ENCODE measurements at regions not wholly inside any gene's neighbourhood (a gene's known extent, or its start where the extent isn't known, plus 50 kb on each side); places are given as distances from the start of the nearest gene placed in this dataset.
"Not testable (repeated sequence)": the region's sequence is repeated elsewhere in the genome, so short reads cannot be mapped to it uniquely, and the experiment has no call there.

DNA sequence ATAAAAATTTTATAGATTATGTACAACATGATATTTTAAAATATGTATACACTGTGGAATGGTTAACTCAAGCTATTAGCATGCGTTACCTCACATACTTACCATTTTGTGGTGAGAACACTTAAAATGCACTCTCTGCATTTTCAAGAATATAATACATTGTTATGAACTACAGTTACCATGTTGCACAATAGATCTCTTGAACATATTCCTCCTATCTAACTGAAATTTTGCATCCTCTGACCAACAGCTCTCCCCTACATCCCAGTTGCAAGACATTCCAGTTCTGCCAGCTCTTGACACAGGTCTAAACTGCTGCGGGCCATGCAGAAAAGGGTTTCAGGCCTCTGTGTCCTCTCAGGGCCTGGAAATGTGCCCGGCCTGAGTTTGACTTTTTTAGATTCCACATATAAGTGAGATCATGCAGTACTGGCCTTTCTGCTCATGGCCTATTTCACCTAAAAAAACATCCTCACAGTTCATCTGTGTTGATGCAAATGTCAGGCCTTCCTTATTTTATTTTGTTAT lies 113.7 kb downstream of the CDCA7 start:
- DNase-seq = no peak

DNA sequence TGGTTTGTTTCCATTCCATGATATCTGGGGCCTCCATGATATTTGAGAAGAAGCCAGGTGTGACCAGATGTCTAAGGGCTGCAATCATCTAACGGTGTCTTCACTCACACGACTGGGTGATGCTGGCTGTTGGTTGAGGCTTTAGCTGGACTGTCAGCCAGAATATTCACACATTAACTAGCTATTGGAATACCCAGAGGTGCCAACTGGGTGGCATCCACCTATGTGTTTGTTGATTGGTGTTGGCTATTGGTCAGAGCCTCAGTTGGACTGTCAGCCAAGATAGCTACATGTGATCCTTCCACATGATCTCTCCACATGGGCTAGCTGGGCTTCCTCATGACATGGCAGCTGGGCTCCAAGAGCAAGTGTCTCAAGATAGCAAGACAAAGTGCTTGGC lies 117.4 kb downstream of the CDCA7 start:
- no peak for DNase-seq

DNA sequence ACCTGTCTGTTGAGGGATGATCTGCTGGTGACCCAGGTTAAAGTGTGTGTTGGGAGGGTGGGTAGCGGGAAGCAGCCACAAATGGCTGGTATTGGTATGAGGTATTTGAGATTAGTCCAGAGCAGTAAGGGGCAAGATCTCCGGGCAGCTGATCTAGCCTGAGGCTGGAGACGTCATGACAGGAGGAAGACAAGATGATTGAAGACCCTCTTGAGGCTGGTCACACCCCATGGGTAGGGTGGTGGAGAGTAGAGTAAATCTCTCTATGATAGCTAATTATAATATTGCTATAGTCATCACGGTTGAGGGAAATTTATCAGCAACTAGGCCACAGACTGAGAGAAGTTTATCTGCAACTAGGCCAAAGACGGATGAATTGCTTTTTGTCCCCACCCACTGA lies 128.5 kb downstream of the CDCA7 start:
- no peak for DNase-seq

DNA sequence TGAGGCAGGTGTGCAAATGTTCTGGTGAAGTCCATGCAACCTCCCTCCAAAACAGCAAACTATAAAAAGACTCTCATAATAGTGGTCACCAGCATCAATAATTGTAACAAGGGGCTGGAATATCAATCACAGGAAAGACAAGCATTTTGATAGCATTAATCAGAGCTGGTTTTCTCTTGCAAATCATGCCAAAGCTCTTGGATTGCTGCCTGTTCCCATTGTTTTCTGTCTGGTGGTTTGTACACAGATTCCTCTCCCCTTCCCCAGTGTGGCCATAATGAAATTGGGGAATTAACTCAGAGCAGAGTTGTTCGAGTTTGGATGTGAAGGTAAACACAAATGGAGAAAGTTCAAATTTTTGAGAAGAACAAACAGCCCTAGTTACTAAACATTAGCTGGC lies 134.2 kb downstream of the CDCA7 start:
- DNase-seq = no peak

DNA sequence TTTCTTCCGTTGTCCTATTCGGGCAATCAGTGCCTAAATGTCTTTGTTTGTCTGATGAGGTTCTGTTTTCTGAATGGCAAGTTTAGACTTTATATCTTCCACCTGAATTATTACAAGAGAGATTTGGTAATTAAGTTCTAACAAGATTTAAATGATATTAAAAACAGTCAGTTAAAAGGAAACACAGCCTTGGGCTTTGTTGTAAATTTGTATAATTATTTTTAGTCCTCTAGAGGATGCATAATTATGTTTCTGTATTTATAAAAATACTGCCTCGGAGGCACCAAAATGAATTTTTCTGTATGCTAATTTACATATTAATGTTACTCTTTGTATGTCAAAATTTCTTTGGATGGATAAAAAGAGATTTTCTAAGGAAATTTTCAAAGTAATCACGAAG lies 136.7 kb downstream of the CDCA7 start:
- no peak for DNase-seq

DNA sequence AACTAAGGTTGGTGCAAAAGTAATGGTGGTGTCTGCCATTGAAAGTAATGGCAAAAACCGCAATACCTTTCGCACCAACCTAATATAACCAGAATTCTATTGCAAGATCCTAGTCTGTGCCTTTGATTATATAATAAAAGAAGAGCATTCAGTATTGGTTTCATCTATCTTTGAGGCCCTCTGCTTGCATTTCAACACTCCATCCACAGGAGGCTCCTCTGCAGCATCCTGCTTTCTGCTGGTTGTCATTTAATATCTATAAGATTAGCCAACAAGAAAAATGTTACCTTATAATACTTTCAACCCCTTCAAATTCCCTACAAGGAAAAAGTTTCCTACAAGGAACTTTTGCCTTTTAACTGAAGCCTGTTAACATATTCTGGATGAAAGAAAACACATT lies 139.2 kb downstream of the CDCA7 start:
- DNase-seq = no peak

DNA sequence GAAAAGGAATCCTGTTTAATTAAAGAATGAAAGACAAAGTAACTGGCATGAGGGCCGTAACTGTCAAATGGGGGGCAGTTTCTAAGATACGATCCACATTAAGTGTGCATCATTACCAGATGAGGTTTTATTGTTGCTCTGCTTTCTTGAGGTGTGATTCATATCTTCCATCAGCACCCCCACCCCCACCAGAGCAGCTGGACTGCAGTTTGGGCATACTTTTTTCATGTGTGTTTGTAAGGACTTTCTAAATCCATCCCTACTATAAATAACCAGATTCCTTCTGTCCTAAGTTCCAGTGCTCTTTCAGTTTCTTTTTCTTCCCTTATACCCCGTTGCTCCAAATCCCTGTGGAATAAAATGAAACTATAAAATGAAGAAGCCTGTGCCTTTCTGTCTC lies 142.1 kb downstream of the CDCA7 start:
- no peak for DNase-seq

DNA sequence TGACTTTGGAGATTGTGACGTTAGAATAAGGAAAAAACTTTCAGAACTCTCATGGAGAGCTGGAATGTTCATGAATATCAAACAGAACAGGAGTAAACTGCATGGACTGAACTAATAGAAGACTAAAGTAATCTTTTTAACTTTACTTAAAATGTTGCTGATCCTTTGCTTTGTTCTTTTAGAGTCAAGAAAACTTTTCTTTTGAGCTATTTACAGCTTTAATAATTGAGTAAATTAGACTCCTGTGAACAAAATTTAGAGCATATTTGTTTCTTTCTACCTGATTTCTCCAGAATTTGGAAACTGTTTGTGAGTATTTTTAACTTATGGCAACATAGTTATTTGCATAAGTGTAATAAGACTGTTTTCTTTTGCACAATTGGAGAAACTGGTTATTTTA lies 146.3 kb downstream of the CDCA7 start:
- DNase-seq = no peak

DNA sequence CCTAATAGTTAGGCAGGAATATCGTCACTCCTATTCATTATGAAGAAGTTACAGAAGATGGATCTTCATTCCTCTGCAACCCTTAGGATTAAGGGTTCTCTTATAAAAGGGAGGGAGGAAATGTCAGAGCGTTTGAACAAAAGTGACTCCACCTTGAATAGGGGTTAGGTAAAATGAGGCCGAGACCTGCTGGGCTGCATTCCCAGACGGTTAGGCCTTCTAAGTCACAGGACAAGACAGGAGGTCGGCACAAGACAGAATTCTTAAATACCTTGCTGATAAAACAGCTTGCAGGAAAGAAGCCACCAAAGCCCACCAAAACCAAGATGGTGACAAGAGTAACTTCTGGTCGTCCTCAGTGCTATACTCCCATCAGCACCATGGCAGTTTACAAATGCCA lies 147.6 kb downstream of the CDCA7 start:
- DNase-seq = no peak

DNA sequence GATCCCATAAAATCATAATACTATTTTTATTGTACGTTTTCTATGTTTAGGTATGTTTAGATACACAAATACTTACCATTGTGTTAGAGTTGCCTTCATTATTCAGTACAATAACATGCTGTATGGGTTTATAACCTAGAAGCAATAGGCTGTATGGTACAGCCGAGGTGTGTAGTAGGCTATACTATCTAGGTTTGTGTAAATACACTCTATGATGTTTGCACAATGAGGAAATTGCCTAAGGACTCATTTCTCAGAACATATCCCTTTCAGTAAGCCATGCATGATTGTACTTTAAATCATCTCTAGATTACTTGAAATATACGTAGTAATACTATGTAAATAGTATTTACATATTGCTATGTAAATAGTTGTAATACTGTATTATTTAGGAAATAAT lies 156.7 kb downstream of the CDCA7 start:
- DNase-seq = no peak

DNA sequence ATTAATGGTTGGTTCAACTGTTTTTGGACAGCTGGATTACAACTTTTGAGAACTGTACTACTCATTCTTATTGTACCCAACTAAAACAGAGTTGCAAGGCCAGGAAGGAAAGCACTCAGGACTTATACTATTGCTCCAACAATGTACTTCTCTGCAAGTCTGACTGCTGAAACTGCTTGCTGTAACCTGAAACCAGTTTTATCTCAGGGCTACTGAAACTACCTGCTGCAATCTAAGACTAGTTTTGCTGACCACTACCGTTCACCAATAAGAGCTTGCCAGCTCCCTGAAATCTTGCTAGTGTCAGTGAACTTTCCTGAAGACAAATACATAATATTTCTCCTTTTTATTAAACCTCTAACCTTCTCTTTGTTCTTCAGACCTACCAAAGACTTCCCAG lies 157.3 kb downstream of the CDCA7 start:
- DNase-seq = no peak

DNA sequence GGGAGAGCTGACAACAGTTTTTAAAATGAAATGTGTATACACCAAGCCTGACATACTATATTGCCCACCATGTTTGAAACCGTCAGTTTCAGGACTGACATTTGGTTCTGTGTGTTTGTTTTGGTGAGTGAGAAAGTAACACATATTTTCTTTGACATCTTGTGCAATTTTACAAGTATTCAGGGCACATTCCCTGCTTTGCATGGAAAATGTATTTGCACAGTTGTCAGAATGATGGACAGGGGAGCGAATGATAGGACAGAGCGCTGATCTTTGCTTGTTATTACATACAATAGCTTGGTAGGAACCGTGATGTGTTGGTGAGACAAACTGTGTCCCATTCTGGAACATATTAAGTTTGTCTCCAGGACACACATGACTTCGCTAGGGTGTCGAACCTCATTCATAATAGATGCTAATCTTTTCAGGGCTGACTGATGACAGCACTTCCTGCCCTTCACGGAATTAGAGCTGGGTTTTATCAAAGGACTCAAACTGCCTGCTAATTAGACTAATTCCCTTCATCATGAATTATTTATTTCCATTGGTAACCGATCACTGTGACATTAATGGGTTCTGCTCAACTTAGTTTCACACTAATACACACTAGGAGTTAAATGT lies 158.5 kb downstream of the CDCA7 start:
- DNase-seq = no peak

DNA sequence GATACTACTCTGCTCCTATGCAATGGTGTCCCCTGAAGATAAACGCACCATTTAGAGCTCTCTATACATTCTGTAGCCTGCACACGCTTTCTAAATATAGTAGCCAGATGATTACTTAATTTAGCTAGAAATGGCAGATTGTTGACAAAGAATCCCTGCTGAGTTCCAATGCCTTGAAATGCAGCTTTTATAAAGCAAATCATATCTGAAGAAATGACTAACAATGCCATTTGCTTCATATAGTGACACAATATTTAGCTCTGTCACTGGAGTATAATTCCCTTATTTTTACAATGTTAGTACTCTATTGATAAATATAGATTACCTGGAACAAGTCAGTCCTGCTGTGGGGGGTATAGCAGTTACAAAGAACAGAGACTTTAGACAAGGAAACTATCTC lies 166.2 kb downstream of the CDCA7 start:
- DNase-seq = no peak

DNA sequence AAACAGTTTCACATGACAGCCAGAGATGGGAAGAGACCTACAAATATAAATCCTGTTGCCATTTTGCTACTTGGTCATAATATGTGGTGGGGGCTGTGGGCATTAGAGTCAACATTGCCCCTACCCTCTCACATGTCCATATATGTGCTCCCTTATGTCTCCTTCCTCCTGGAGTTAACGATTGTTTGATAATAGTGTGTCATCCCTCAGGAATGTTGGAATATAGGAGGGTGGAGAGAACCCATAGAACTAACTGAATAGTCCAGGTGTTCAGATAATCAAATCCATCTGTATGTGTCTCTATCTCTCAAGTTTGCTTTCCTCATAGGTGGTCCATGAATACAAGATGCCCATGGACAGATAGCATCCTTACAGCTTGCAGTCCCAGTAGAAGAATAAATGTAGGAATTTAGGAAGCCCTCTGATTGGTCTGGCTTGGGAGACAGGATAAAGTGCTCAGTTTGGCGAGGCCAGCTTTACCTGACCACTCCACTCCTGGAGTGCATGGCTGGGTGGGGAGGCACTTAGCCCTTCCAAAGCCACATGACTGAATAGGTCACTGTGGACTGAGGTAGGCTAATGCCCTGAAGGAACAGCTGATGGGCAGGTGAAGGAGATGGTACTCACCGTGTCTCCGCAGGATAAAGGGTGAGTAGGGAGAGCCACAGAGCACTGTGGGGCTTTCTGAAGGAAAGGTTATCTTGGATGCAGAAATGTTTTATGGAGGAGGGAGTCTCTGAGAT lies 166.9 kb downstream of the CDCA7 start:
- DNase-seq = no peak

DNA sequence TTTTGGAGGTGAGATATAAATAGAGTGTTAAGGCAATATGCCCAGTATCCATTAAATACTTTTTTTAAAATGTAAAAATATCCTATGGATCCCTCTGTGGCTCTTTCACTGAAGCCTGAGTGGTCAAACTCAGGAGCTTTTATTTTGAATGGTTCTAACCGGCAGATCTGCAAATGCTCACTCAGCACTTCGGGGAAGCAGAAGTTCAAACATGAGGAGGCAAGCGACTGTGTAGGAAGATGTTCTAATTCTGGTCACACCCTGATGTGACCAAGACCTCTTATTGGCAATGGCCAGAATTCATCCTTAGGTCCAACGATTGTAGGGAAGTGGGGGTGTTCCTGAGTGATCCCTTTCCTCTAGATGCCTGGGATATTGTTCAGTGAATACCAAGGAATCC lies 168.8 kb downstream of the CDCA7 start:
- DNase-seq = no peak

DNA sequence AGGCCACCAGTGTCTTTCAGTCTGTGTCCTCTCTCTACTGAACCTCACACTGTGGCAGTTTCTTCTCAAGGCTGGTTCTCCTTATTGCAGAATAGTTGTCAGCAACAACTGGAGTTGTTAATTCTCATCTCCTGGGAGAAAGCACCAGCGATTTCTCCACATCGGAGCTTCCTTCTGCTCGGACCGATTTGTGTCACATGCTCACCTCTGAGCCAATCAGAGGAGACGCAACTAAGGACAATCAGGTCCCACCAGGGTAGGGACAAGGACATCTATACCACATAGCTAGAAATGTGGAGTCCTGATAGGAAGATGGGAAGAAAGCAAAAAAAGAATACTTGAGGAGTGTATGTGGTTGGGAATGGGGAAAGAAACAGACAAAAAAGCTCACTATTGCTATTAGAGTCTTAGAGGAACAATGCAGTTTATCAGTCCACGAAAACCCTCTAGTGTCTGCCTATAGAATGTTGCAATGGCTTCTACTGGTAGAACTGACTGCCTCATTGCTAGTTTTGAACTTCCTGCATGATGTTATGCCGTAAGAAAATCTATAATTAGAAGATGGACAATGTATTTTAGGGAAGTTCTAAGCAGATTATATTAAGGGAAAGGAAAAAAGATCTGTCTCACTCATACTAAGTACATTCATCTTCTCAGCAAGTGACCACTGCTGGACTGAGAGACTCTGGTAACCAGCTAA lies 169.7 kb downstream of the CDCA7 start:
- DNase-seq = no peak

DNA sequence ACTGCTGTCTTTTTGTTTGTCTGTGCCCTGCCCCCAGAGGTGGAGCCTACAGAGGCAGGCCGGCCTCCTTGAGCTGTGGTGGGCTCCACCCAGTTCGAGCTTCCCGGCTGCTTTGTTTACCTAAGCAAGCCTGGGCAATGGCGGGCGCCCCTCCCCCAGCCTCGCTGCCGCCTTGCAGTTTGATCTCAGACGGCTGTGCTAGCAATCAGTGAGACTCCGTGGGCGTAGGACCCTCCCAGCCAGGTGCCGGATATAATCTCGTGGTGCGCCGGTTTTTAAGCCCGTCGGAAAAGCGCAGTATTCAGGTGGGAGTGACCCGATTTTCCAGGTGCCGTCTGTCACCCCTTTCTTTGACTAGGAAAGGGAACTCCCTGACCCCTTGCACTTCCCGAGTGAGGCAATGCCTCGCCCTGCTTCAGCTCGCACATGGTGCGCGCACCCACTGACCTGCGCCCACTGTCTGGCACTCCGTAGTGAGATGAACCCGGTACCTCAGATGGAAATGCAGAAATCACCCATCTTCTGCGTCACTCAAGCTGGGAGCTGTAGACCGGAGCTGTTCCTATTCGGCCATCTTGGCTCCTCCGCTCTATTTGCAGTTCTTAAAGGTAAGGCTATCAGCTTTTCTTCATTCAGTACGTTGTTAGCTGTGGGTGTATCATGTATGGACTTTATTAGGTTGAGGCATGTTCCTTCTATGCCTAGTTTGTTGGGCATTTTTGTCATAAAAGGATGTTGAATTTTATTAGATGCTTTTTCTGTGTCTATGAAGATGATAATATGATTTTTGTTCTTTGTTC lies 178.3 kb downstream of the CDCA7 start:
- not testable (repeated sequence) for DNase-seq

DNA sequence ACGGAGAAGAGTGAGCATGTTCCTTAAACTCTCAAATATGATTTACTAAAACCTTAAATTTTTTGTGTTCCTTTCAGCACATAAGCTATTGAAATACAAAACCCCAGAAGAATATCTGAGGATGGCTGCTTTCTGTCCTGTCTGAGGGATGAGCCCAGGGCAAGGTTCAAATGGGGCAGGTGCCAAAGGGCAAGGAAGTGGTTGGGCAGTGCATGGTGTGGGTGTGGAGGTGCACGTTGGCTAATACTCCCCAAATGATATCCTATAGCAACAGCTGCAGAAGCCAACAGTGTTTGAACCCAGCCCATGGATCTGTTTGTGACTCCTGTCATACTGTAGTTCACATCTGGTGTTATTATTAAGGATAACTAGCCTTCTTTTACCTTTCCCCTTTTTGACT lies 183.0 kb downstream of the CDCA7 start:
- DNase-seq = no peak

DNA sequence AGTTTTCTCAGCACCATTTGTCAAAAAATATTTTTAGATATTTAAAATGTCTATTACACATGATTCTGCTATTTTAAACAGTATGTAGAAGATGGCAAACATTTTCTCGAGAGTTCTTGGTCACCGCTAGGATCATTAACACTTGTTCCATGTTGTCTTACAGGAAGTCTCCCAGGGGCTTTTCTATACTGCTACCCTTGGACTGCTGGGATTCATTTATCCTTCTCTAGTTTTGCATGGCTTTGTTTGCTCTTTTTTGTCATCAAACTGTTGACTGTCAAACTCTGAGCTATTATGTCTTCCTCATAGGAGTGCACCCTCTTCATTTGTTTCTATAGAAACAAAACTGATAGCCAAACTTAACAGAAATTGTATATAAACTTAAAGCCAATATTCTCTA lies 184.9 kb downstream of the CDCA7 start:
- DNase-seq = no peak

DNA sequence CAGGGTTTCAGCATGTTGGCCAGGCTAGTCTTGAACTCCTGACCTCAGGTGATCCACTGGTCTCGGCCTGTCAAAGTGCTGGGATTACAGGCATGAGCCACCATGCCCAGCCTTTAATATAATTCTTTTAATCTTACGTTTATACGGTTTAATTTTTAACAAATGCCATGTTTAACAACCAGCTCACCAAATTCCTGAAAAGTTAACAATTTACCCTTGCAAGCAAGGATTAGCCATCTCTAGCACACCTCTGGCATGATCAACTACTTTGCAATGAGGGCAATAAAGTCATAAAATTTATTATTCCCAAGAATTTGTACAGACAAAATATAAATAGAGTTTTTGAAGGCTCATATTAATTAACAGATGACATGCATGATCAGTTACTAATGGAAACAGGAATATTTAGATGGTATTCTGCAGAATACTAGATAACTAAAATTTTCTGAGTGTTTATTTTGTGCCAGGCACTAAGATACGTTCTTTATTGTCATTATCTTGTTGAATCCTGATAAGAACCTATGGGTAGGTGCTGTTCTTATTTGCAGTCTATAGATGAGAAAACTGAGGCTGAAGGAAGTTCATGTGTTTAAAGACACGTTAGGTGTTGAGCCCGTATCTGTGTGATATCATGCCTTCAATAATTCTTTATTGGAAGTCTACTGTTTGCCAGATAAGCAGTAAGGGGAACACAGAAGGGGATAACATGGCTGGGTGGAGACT lies 190.1 kb downstream of the CDCA7 start:
- no peak for DNase-seq

DNA sequence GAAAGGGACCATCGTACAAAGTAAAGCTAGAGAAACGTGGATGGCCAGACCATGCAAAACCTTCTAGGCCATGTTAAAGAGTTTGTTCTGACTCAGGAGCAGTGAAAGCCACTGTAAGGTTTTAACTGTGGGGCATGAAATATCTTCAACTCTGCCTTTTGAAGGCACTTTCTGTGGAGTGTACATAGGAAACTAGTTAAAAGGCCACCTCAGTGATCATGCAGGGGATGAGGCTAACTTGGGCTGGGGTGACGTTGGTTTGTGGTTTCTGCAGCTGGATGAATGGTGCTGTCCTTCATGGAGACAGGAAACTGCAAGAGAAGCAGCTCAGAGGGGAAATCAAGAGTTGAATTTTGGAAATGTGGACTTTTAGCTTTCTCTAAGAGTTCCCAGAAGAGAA lies 190.7 kb downstream of the CDCA7 start:
- DNase-seq = peak in 1 of 2 donors; percentile 10

DNA sequence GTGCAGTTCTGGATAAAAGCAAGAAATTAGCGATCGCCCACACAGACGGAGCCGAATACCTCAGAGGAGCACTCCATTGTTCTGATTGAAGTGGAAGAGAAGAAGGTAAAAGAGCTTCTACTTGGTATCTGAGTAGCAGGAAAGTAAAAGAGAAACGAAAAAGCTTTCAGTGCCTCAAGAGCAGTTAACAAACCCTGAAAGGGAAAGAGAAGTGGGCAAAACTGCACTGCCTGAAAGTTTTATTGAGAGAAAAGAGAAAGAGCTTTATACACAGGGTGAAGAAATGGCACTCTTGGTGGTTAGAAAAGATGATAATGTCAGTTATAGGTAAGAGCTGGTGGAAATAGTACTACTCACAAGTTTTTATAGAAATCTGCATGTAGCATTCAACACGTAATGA lies 192.8 kb downstream of the CDCA7 start:
- no peak for DNase-seq

DNA sequence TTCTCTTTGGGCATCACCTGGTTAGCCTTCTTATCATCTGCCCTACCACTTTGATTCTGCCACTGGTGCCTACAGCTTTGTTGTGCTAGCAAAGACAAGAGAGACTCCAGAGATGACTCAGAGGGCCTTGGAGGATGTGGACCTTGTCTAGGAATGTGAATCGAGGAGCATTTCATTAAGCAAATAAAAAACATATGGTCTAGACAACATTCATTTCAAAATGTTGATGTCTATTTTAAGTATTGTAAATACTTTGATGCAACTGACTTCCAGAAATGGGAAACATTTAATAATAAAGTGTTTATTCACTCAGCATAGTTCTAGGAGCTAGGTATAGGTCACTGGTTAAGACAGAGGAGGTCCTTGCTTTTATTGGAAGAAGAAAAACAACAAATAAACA lies 195.5 kb downstream of the CDCA7 start:
- no peak for DNase-seq

All from bone marrow (tissue), 2 donors.